NCI-H526 treated with DMSO at 0.1 percent for 48 hours (cell line): ENCODE measurements at regions not wholly inside any gene's neighbourhood (a gene's known extent, or its start where the extent isn't known, plus 50 kb on each side); places are given as distances from the start of the nearest gene placed in this dataset.
"Not testable (repeated sequence)": the region's sequence is repeated elsewhere in the genome, so short reads cannot be mapped to it uniquely, and the experiment has no call there.

Experiments
- DNase-seq: peaks from one replicate; lab custom pipeline; 2025; lab: John Stamatoyannopoulos, UW

GRCh38 chr4:82181789-82182188 lies 192.0 kb downstream of the HNRNPD start:
- no peak for DNase-seq

DNA sequence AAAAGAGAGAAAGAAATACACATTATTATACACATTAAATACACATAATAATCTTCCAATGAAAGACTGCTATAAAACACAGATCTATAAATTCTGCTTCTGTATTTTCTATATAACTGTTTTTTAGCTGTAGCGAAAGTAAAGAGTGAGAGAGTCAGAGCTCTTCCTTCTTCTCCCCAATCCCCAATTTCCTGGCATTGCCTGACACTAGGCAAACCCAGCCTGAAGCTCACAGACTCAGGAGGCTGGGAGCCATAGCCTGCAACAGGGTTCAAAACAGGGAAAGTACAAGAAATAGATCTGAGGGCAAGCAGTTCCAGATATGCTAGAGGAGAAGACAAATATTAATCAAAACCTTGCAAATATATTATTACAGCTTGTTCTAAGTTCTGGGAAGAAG lies 201.6 kb downstream of the HNRNPD start:
- no peak for DNase-seq

- DNase-seq: no peak
Observed at GRCh38 chr4:82171531-82172155, 202.1 kb downstream of the HNRNPD start.

DNA sequence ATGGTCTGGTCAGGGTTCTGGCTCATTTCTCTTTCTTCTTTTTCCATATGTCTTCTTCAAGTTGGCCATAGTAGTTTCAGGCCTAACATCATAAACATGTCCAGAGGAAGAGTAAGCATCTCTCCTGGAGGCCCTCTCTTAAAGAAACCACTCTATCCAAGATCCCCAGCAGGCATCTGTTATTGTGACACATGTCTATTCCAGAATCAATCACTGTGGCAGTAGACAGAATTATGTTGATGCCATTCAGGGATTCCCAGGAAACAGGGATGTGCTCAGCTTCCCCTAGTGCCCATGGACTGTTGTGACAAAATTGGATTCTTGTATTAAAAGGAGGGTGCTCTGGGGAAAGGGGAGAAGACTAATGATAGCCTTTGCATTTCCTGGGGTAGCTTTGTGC lies 224.0 kb downstream of the HNRNPD start:
- DNase-seq: no peak

DNA sequence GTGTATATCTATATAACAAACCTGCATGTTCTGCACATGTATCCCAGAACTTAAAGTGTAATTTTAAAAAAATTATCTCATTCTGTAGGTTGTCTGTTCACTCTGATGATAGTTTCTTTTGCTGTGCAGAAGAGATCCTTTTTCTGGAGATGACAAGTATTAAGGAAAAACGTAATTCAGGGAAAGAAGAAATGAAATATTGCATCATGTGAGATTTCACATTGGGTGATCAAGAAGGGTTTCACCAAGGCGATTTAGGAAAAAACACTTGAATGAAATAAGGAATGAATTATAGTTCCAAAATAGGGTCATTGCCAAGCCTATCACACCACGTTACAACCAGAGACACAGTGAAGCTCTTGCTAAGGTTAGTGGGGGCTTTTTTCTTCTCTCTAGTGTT lies 227.9 kb downstream of the HNRNPD start:
- DNase-seq: no peak

DNA sequence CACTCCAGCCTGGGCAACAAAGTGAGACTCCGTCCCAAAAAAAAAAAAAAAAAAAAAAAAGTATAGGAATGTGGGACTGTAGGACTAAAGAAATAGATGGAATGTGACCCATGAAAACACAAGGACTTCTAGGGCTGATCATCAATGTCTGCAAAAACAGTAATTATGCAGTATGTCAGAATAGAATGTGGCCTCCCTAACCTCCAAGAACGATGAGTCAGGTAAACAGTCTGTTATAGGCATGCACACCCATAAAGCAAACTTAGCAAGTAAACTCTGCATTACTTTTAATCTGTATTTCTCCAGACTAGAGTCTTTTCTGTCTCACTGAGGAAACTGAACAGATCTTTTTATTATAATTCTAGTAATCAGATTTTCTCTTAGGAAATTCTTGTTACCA lies 233.4 kb downstream of the HNRNPD start:
- no peak for DNase-seq

- DNase-seq: no peak
Observed at GRCh38 chr4:82139287-82139686, 234.5 kb downstream of the HNRNPD start.

GRCh38 chr4:82138374-82138773 lies 235.4 kb downstream of the HNRNPD start:
- no peak for DNase-seq

- DNase-seq: no peak
Observed at GRCh38 chr4:82136161-82136801, 237.5 kb downstream of the HNRNPD start.

GRCh38 chr4:82128355-82128754 lies 245.4 kb downstream of the HNRNPD start:
- DNase-seq: no peak

DNA sequence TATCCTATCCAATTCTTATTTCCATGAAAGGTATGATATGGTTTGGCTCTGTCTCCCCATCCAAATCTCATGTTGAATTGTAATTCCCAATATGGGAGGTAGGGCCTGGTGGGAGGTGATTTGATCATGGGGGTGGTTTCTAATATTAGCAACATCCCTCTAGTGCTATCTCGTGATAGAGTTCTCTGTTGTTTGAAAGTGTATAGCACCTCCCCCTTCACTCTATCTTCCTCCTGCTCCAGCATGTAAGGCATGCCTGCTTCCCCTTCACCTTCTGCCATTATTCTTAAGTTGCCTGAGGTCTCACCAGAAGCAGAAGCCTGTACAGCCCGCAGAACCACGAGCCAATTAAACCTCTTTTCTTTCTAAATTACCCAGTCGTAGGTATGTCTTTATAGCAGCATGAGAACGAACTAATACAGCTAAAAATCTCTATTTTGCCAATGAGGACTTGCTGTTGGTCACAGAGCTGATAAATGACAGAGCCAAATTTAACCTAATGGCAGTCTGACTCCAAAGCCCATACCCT lies 247.2 kb downstream of the HNRNPD start:
- no peak for DNase-seq

DNA sequence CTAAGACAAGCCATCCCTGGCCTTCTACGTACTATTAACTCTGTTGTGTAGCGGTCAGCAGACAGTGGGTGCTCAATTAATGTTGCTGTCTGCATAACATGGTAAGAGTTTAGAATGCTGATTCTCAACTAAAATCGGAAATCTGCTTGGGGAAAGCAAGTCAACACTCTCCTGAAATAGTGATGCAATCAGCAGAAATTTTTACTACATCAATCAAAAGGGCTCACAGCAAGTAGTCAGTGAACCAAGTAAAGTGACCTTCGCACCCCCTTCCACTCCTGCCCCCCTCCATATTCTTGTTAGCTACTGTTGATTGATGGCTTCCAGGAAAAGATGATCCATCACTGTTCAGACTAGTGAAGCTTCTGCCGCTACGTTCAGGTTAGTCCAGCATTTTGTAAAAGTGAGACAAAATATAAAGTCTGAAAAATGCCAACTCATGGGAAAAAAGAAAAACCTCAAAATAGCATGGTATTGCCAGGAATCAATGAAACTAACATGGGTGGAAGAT lies 247.9 kb downstream of the HNRNPD start:
- DNase-seq: no peak

GRCh38 chr4:82124932-82125786 lies 248.6 kb downstream of the HNRNPD start:
- no peak for DNase-seq

DNA sequence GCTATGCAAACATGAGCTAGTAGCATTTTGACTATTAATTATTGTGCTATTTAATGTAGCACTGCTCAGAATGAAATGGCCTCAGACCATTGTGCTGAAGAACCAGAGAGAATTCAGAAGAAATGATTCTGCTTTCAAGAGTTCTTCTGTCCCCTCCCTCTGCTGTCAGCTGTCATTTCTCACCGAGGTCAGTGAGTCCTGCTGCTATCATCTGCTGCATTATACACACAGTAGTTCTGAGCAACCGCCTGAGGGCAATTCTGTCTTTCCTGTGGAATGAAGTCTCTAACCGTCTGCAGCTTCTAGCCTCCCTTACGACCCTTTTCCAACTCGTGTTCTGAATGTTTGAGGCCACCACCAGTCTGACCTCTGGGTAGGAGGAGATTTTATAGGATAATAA lies 249.4 kb downstream of the HNRNPD start:
- no peak for DNase-seq

DNA sequence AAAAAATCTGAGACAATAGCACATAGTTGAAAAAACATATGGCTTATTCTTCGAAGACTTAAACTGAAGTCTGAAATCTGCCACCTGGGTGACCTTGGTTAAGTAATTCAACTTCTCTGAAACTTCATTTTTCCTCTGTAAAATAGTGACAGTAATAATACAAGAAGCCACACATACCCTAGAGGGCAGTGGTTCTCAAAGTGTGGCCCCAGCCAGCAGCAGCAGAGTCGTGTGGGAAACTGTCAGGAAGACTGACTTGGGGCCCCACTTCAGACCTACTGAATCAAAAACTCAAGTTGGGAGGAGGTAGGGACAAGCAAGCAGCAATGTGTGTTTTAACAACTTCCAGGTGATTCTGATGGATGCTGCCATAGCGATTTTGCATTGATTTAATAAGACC lies 249.9 kb downstream of the HNRNPD start:
- DNase-seq: no peak

- not testable (repeated sequence) for DNase-seq
Observed at GRCh38 chr4:82115183-82115582, 258.6 kb downstream of the HNRNPD start.

DNA sequence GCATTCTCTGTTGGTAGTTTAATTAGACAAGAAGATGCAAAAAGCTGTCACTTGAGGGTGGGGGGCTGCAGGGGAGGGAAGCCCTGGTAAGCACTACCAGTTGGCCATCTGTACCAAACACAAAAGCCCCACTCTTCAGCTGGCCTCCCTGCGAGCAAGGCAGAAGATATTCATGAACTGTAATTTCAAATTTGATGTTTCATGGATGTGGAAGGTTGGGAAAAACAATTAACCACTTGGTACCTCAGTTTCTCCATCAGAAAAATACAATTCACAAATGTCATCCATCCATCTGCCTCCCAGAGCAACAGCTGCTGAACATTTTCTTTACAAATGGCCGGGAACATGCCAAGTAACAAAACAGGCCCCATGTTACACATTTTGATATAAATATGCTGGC lies 265.3 kb downstream of the HNRNPD start:
- no peak for DNase-seq

- no peak for DNase-seq
Observed at GRCh38 chr4:82104578-82104977, 269.2 kb downstream of the HNRNPD start.

DNA sequence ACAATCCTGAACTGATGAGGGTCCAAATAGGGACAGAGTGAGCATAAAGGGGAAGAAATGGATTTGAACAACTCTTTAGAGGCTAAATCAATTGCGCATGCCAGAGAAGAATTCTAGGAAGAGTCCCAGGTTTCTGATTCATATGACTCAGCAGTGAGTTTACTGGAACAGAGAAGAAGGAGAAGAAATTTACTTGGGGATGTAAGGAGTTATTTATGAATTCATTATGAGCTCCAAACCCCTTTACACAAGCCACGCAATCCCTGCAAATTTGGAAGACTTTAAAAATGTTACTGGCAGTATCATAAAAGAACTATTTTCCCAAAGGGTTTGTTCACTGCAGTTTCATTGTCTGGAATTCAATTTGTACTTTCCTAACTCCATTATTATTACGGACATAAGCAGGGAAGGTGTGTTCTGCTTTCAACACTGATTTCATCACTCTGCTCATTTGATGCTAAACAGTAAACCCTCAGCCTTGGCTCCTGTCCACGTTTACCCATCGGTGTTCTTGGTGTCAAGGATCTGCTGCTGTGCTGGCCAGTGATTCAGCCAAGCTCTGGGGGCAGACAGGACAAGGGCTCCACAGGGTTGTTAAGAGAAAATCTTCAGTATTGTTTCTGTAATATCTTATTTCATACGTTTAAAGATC lies 273.7 kb downstream of the HNRNPD start:
- no peak for DNase-seq

DNA sequence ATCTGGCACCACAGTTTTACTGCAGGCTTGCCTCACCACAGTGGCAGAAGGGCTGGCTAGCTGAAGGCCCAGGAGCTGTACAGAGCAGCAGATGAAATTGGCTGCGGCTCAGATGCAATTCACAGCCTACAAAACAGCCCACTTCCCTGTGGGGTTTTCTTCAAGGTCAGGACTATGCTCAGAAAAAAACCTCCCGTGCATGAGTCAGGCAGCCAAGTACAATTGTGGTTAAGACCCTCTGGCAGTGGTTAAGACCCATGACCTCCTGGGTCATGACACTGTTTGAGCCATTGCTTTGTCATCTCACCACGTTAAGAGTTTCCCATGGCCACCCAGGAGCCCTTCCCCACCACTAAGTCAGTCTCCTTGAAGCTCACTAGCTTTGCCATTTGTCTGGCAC lies 276.3 kb downstream of the HNRNPD start:
- DNase-seq: no peak

DNA sequence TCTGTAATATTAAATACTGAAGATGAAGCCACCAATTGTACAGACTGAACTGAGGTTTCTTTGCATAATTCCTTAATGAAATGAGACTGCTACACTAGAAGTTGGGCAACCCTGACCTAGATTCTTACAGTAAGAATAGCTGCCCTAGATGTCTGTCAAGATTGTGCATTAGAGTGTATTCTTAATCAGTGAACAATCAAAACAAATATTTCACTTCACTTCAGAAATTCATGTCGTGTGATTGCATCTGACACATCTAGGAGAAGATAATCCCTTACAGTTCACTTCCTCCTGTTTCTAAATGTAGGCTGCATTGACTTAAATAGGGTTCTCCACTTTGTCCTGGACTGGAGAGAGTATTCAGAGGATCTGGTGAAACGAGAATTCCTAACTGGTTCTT lies 283.1 kb downstream of the HNRNPD start:
- no peak for DNase-seq

DNA sequence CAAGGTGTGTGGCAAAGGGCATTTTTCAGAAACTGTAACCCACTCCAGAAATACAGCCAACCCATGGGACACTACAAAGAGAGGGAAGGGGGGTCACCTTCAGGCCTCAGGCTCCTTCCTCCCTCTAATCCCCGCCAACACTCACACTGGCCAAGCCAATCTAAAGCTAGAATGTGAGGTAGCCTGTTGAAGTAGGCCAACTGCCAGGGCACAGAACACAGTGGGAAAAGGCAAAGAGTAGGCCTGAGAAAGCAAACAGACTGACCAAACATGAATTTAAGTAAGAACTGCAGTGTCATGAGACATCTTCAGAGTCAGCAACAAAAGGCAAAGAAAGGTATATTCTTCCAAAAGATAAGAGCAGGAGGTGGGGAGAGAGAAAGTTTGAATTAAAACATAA lies 289.0 kb downstream of the HNRNPD start:
- no peak for DNase-seq
